ENCODE measurements at regions not wholly inside any gene's neighbourhood (a gene's known extent, or its start where the extent isn't known, plus 50 kb on each side); places are given as distances from the start of the nearest gene placed in this dataset.

GRCh38 chr10:130847170-130847569 is 464.4 kb downstream of the TCERG1L start:
- DNase-seq = no peak

DNA sequence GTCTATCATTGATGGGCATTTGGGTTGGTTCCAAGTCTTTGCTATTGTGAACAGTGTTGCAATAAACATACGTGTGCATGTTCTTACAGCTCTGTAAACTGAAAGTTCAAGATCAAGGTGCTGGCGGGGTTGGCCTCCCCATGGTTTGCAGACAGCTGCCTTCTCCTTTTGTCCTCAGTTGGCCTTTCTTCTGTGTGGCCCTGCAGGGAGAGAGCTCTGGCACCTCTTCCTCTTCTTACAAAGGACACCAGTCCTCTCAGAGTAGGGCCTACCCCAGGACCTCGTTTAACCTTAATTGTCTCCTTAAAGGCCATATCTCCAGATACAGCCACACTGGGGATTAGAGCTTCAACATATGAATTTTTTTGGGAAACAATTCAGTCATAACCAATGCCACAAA is 462.7 kb downstream of the TCERG1L start:
- no peak for DNase-seq

DNA sequence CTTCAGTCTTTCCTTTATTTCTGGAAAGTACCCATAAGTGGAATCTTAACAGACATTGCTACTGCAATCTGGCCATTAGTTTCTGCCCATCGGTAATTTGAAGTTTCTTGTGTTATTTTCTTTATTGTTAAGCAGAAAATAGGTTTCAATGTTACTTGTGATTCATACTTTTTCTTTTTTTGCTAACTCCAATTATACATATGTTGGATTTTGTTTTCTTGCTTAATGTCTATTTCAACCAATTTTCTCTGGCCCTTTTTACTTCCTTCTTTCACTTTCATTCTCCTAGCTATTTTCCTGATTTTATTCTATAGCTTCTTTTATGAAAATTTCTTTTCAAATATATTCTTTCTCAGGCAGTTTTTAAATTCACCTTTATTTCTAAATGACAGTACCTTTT is 457.4 kb downstream of the TCERG1L start:
- DNase-seq = no peak

- no peak for DNase-seq
Measured at GRCh38 chr10:130857631-130858295, 453.8 kb downstream of the TCERG1L start.

GRCh38 chr10:130858626-130859025 is 452.9 kb downstream of the TCERG1L start:
- DNase-seq = no peak

DNA sequence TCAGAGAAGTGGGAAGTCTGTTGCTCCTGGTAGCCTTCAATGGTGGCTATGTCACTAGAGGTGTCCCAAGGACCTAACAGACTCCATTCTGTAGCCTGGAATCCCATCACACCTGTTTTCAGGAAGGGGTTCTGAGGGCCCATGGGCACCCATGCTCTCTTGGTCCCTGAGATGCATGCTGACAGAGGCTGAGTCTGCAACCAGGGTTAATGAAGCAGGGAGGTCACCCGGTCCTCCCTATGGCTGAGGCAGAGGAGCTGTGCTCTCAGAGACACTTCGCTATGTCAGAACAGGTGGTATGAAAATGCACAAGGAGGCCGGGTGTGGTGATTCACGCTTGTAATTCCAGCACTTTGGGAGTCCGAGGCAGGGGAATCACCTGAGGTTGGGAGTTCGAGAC is 452.1 kb downstream of the TCERG1L start:
- DNase-seq = no peak

GRCh38 chr10:130862122-130862521 is 449.4 kb downstream of the TCERG1L start:
- no peak for DNase-seq

DNA sequence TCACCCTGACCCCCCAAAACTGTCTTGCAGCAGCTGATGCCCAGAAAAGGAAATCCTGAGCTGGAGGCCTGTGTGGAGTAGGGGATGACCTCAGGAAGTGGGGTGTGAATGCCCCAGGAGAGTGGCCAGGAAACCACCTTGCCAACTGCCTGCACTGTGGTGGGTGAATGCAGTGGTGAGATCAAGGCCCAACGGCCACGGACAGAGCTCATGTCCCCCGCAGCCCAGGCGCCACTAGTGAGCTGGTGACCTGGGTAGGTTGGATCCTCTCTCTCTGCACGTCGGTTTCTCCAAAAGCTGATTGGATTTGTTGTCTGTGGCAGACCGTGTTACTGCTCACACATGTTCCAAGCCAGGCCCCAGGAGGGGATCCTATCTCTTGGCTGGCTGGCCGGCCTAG is 448.9 kb downstream of the TCERG1L start:
- no peak for DNase-seq

- DNase-seq = no peak
Measured at GRCh38 chr10:130863044-130863443, 448.5 kb downstream of the TCERG1L start.

- no peak for DNase-seq
Measured at GRCh38 chr10:130864961-130865818, 446.3 kb downstream of the TCERG1L start.

- no peak for DNase-seq
Measured at GRCh38 chr10:130866857-130867256, 444.7 kb downstream of the TCERG1L start.

DNA sequence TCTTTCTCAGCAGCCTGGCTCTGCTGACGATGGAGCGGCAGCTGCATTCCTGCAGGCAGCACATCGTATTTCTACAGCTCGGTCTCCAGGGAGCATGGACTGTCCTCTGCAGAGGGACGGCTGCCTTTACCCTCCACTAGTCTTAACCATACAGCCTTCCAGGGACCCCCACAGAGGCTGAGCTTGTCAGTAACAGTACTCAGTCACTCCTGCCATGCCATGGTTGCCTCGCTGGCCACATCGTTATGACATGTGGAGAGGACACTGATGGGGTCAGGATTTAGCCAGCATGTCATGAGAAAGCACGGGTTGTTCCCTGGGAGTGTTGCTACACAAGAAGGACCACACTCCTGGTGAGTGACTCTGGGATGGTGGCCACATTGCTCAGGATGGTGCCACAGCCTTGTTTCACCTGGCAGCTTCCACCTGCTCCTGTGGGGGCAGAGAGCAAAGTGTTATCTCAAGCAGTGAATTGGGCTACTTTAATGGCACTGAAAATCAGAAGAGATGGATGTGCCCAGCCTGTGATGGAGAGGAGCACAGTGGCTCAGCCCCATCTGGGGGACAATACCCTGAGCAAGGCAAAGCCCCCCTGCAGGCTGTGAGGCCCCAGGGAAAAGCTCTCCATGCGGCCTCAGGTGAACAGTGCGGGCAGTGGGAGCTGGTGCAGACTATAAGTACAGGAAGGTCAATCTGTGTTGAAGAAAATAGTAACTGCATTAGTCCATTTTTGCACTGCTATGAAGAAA is 443.9 kb downstream of the TCERG1L start:
- DNase-seq = no peak

- no peak for DNase-seq
Measured at GRCh38 chr10:130869179-130869841, 442.2 kb downstream of the TCERG1L start.

DNA sequence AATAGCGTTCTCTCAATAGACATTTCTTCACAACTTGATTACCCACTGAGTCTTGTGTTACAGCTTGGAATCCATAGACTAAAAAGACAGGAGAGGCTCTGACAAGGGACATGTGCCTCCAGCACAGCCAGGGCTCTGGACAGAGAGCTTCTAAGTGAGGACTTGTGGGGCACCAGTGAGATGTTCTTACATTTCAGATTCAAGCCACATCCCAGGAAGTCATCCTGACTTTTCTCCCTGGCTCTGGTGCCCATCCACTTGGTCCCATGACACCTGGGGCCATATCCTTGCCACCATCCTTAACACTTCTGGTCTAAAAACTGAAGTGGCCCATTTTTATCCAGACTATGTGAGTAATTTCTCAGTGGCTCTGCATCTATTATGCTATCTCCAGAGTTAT is 440.1 kb downstream of the TCERG1L start:
- no peak for DNase-seq

DNA sequence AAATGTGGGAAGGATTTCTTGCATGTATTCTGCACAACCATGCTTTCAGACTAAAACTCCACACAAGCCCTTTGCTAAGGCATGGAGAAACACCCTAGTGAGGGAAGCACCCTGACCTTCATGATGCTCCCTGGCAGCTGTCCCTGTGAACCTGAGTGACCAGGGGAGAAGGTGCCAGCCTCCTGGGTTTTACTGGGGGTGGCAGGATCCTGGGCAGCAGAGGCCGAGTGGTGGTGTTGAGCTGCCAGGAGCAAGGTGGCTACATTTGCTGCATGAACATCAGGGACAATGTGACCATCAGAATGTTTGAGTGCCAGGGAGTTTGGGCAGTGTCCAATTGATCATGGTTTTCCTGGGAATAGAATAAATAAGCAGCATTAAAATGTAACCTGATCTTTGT is 437.9 kb downstream of the TCERG1L start:
- DNase-seq = no peak

GRCh38 chr10:130875116-130875515 is 436.4 kb downstream of the TCERG1L start:
- DNase-seq = no peak

DNA sequence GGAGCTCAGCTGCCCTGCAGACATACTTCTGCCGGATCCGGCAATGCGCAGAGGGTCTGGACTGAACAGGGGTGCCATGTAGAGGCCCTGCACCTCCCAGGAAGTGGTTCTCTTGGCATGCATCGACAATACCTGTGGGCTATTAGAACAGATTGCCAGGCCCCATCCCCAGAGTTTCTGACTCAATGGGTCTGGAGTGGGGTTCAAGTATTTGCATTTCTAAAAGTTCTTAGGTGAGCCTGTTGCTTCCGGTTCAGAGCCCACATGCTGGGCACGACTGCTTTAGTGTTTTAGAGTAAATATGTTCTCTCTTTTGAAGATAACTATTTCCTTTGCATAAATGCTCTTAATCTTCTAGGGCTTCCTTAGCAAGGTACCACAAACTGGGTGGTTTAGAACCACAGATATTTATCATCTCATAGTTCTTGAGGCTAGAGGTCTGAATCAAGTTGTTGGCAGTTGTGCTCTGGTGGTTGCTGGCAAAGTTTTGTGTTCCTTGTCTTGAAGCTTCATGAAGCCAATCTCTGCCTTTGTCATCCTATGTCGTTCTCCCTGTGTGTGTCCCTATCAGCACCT is 435.5 kb downstream of the TCERG1L start:
- DNase-seq = no peak

- DNase-seq = no peak
Measured at GRCh38 chr10:130877126-130877525, 434.4 kb downstream of the TCERG1L start.

GRCh38 chr10:130878131-130878530 is 433.4 kb downstream of the TCERG1L start:
- no peak for DNase-seq

GRCh38 chr10:130882906-130883305 is 428.6 kb downstream of the TCERG1L start:
- no peak for DNase-seq

GRCh38 chr10:130884456-130884855 is 427.1 kb downstream of the TCERG1L start:
- DNase-seq = no peak

GRCh38 chr10:130885021-130885655 is 426.4 kb downstream of the TCERG1L start:
- no peak for DNase-seq
